GM19438 (cell line): ENCODE measurements at regions not wholly inside any gene's neighbourhood (a gene's known extent, or its start where the extent isn't known, plus 50 kb on each side); places are given as distances from the start of the nearest gene placed in this dataset.
"Not testable (repeated sequence)": the region's sequence is repeated elsewhere in the genome, so short reads cannot be mapped to it uniquely, and the experiment has no call there.

Experiments used
- ATAC-seq: cut with Tn5 transposase; IDR thresholded peaks from one replicate; pipeline ENCODE4 v1.9.1; 2021; ENCODE audit warnings: low read depth; ENCODE audit not compliant: unreplicated experiment

GRCh38 chr4:10388146-10388545 is 69.1 kb downstream of the ZNF518B start:
- not testable (repeated sequence) for ATAC-seq

GRCh38 chr4:10385994-10386394 is 71.2 kb downstream of the ZNF518B start:
- no peak for ATAC-seq

GRCh38 chr4:10384974-10385373 is 72.3 kb downstream of the ZNF518B start:
- ATAC-seq: no peak

GRCh38 chr4:10383417-10383816 is 73.8 kb downstream of the ZNF518B start:
- ATAC-seq: no peak

- not testable (repeated sequence) for ATAC-seq
These were observed 75.1 kb downstream of the ZNF518B start for GRCh38 chr4:10382171-10382570.

- ATAC-seq: no peak
These were observed 76.1 kb downstream of the ZNF518B start for GRCh38 chr4:10381146-10381545.

GRCh38 chr4:10380735-10381134 is 76.5 kb downstream of the ZNF518B start:
- no peak for ATAC-seq

- ATAC-seq: no peak
These were observed 85.3 kb downstream of the ZNF518B start for GRCh38 chr4:10371869-10372471.

GRCh38 chr4:10371121-10371520 is 86.1 kb downstream of the ZNF518B start:
- ATAC-seq: no peak

- no peak for ATAC-seq
These were observed 87.7 kb downstream of the ZNF518B start for GRCh38 chr4:10369517-10369916.

- ATAC-seq: no peak
These were observed 90.6 kb downstream of the ZNF518B start for GRCh38 chr4:10366628-10367027.

GRCh38 chr4:10364194-10364593 is 93.0 kb downstream of the ZNF518B start:
- ATAC-seq: no peak

GRCh38 chr4:10354746-10355145 is 102.5 kb downstream of the ZNF518B start:
- no peak for ATAC-seq

GRCh38 chr4:10354225-10354624 is 103.0 kb downstream of the ZNF518B start:
- no peak for ATAC-seq

- ATAC-seq: no peak
These were observed 104.1 kb downstream of the ZNF518B start for GRCh38 chr4:10353110-10353509.

- no peak for ATAC-seq
These were observed 109.0 kb downstream of the ZNF518B start for GRCh38 chr4:10348241-10348640.

GRCh38 chr4:10347815-10348214 is 109.4 kb downstream of the ZNF518B start:
- no peak for ATAC-seq

- ATAC-seq: no peak
These were observed 109.9 kb downstream of the ZNF518B start for GRCh38 chr4:10347281-10347795.

GRCh38 chr4:10346023-10346422 is 111.2 kb downstream of the ZNF518B start:
- ATAC-seq: no peak

- ATAC-seq: no peak
These were observed 111.8 kb downstream of the ZNF518B start for GRCh38 chr4:10345381-10345784.

- ATAC-seq: no peak
These were observed 112.4 kb downstream of the ZNF518B start for GRCh38 chr4:10344824-10345223.

- ATAC-seq: no peak
These were observed 113.6 kb downstream of the ZNF518B start for GRCh38 chr4:10343656-10344055.

- no peak for ATAC-seq
These were observed 114.4 kb downstream of the ZNF518B start for GRCh38 chr4:10342866-10343265.
